Coronary artery (tissue), 2 donors: ENCODE measurements at regions not wholly inside any gene's neighbourhood (a gene's known extent, or its start where the extent isn't known, plus 50 kb on each side); places are given as distances from the start of the nearest gene placed in this dataset.
"Not testable (repeated sequence)": the region's sequence is repeated elsewhere in the genome, so short reads cannot be mapped to it uniquely, and the experiment has no call there.

ENCODE experiments used
- DNase-seq: peaks from one replicate; pipeline ENCODE4 v3.0.0-alpha.2; 2017; ENCODE audit warnings: low spot score
- H3K27ac ChIP-seq, 2 donors: fragments of 200-600 bp; sonication (generic); one replicate each; pipeline ENCODE4 v1.5.1; 2016 to 2019
- H3K4me3 ChIP-seq: fragments of 200-600 bp; sonication (generic); 2 replicates; pipeline ENCODE4 v1.5.1; 2016; ENCODE audit warnings: mild to moderate bottlenecking, moderate library complexity
- TF ChIP-seq, protein P1 (sequence below): fragments of 200-600 bp; sonication (generic); IDR thresholded peaks from one replicate; pipeline ENCODE4 v1.5.1; 2019; ENCODE audit warnings: antibody characterized with exemption

DNA sequence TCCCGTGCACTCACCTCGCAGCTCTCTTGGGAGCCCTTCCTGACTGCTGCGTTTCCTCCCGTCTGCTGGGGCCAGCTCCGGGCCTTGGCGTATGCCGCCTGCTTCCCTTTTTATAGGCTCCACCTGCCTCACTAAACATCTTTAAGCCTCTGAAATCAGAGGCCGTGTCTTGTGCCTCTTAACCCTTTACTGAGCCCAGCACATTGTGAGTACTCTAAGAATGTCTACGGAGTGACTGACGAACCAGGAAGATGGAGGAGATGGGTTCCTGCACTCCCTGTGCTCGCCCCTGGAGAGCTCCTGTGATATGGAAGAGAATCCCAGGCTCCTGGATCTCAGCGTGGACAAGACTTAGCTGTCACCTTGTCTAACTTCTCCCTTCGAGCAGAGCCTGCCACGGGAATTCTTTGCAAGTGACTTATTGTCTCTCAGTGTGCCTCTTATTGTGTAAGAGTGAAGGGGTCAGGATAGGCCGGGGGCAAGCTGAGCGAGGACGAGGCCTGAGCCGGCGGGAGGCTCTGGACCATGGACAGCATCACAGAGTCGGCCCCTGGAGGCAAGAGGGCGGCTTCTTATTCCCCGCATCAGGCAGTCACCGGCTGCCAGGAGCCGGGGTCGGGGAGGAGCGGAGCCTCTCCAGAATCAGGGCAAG, 70.9 kb upstream of the CCDC167 start:
- H3K4me3 ChIP-seq = no peak overlapping the region
- TF ChIP-seq, protein P1, sequence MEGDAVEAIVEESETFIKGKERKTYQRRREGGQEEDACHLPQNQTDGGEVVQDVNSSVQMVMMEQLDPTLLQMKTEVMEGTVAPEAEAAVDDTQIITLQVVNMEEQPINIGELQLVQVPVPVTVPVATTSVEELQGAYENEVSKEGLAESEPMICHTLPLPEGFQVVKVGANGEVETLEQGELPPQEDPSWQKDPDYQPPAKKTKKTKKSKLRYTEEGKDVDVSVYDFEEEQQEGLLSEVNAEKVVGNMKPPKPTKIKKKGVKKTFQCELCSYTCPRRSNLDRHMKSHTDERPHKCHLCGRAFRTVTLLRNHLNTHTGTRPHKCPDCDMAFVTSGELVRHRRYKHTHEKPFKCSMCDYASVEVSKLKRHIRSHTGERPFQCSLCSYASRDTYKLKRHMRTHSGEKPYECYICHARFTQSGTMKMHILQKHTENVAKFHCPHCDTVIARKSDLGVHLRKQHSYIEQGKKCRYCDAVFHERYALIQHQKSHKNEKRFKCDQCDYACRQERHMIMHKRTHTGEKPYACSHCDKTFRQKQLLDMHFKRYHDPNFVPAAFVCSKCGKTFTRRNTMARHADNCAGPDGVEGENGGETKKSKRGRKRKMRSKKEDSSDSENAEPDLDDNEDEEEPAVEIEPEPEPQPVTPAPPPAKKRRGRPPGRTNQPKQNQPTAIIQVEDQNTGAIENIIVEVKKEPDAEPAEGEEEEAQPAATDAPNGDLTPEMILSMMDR = no peak
- no peak overlapping the region for H3K27ac ChIP-seq
- no peak for DNase-seq

DNA sequence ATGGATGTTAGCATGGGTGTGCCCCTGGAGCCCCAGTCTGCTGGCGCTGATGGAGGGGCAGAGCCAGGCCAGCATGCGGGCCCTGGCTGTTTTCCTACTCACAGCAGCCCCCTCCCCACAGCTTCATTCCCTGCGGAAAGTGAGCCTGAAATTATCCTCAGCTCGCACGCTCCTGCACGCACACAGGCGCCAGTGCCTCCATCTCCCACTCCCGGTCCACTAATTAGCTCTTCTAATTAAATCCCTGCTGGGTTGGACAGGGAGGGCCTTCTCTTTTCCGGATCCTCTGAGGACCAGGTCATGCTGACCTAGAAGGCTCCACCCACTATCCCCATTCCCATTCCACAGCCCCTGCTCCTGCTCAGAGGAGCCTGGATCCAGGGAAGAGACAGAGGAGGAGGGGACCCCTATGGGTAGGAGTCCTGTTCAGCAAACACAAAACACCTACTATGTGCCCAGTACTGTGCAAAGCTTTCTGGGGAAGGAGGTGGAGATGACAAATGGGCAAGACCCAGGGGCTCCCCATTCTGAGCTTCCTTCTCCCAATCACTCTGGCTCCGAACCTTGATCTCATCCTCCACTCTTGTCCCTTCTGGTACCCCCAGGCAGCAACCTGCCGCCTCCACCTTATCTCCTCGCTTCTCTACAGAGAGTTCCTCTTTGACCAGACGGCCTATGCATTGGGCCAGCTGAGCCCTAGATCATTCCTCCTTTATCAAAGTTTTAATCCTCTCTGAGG, 70.2 kb upstream of the CCDC167 start:
- TF ChIP-seq, protein P1 = no peak
- H3K27ac ChIP-seq = no peak overlapping the region
- DNase-seq = no peak
- no peak overlapping the region for H3K4me3 ChIP-seq

DNA sequence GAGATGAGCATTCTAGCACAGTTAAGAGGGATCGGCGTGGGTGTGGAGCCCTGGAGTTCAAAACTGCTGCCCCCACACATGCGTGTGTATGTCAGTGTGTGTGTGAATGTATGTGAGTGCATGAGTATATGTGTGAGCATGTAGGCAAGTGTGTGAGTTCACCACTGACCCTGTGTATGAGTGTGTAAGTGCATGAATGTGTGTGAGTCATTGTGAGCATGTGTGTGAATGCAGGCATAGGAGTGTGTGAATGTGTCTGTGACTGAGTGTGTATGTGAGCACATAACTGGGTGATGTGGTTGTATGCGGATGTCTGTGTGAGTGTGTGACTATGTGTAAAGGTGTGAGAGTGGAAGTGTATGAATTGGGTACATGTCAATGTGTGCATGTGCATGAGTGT, 69.6 kb upstream of the CCDC167 start:
- Histone ChIP-seq H3K27ac (no peak overlapping the region), H3K4me3 (no peak overlapping the region)
- TF ChIP-seq, protein P1 = no peak
- DNase-seq = no peak

DNA sequence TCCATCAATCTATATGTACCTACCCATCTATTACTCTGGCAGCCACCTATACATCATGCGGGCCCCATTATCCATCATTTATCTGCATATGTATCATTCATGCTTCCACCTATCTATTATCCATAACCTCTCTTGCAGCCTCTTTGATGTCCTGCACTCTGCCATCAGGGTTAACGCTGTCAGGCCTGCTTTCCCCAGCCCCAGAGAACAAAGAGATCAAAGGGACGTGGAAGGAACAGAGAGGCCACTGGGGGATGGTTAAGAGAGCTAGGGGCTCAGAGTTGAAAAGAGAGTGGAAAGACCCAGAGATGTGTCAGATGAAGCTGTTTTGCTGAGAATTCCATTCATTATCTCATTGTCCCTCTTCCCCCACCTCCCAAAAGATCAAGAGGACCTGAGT, 67.3 kb upstream of the CCDC167 start:
- TF ChIP-seq, protein P1 = no peak
- no peak overlapping the region for H3K4me3 ChIP-seq
- no peak overlapping the region for H3K27ac ChIP-seq
- DNase-seq = no peak

DNA sequence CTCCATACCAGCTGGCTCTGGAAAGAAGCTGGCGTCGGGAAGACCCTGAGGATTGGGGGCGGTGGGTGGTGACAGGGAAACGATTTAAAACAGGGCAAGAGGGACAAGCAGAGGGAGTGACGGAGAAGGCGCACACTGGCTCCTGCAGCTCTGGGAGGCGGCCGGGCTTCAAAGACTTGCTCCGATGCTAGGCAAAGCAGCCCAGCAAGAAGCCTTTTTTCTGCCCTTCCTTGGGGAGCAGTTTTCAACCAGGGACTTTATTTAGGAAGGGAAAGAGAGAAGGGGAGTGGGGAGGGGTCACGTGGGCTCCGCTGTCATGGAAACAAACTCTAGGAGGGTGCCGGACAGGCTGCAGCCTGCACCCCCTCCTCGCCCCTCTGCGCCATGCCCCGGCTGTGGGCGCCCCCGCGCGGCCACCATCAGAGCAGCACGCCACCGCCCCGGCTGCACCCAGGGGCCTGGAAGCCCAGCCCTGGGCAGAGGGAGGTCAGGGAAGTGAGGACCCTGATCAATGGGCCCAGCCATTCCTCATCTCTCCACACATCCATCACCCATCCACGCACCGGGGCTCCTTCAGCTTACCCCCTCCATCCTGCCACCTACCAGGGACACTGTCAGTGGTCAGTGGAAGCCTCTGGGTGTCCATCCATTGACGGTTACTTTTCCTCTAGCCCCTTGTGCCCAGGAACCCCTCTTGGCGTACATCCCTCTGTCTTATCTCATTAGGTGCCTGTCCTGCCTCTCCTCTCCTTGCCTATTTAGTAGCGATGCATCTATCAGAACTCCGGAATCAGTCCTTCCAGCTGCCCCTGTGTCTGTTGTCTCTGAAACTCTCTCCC, 66.6 kb upstream of the CCDC167 start:
- Histone ChIP-seq H3K4me3 (peak overlapping the region; percentile 70), H3K27ac (peak overlapping the region in 1 of 2 donors; percentile 0)
- TF ChIP-seq, protein P1 = peak; percentile 77
- peak; percentile 76 for DNase-seq

DNA sequence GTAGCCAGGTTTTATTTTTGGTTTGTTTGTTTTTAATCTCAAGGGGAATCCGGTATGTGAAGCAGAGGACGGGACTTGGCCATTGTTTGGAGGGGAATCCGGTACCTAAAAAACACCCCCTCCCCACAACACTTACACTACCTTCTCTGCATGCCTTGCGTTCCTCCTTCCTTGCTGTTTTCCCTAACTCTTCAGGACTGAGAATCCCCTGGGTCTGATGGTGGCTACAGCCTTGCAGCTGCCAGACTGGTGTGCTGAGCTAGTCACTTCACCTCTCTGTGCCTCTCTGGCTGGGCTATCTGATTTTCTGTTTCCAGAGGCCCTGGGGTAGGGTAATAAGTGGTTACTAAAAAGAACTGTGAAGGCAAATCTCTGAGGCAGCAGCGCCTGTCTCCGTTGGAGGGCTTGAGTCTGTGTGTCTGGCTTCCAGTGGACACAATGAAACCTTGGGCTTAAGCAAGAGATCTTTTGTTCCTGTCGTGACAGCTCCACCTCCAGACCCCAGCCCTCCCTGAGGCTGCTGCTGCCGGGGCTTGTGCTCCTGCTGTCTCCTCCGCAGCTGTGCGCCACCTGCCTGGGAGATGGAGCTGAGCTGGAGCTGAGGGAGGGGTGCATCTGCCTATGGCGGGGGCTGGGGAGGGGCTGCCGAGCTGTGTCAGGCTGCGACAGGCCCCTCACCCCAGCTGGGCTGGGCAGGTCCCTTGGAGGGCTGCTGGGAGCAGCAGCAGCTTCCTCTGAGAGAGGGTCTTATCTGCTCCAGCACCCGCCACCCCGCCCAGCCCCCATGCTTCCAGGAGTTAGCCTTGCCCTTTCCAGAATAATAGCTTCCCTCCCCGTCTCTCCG, 65.8 kb upstream of the CCDC167 start:
- DNase-seq = no peak
- peak overlapping the region; percentile 70 for H3K4me3 ChIP-seq
- H3K27ac ChIP-seq = peak overlapping the region in 1 of 2 donors; percentile 0
- TF ChIP-seq, protein P1 = no peak

DNA sequence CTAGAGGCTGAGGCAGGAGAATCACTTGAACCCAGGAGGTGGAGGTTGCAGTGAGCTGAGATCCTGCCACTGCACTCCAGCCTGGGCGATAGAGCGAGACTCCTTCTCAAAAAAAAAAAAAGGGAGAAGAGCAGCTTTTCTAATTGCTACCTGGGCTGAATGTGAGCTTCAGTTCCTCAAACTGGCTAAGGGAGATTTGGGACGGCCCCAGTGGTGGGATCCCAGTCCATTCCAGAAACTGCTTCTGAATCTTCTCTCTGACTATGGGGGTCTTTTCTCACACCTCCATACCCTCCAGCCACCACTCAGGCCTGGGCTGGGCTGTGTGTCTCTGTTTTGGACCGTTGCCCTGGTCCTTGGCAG, 63.2 kb upstream of the CCDC167 start:
- H3K27ac ChIP-seq, DNase-seq, H3K4me3 ChIP-seq: not testable (repeated sequence)
